OCI-LY3 (cell line): ENCODE measurements at regions not wholly inside any gene's neighbourhood (a gene's known extent, or its start where the extent isn't known, plus 50 kb on each side); places are given as distances from the start of the nearest gene placed in this dataset.

Experiments used
- CTCF ChIP-seq: fragments of 200-600, 300-600 bp; sonication (generic); IDR thresholded peaks from 2 replicates; pipeline ENCODE4 v1.5.1; 2014; ENCODE audit warnings: antibody characterized with exemption, low read length, low read depth
- EZH2phosphoT487 ChIP-seq: fragments of 200-600 bp; shearing (Covaris generic); IDR thresholded peaks from 2 replicates; pipeline ENCODE4 v1.6.1; 2018; ENCODE audit warnings: antibody characterized with exemption, mixed run types, low read depth

- no peak for TF ChIP-seq CTCF
- TF ChIP-seq EZH2phosphoT487 = no peak
Measured at GRCh38 chr1:13929313-13929712, 229.3 kb downstream of the PRDM2 start.
